C4-2B (cell line): ENCODE measurements at regions not wholly inside any gene's neighbourhood (a gene's known extent, or its start where the extent isn't known, plus 50 kb on each side); places are given as distances from the start of the nearest gene placed in this dataset.

Source experiments
- ZFX ChIP-seq: fragments of 450-650 bp; IDR thresholded peaks from 2 replicates; pipeline ENCODE4 v1.6.1; 2017
- TF ChIP-seq, protein P1 (sequence below): fragments of 450-650 bp; conservative IDR thresholded peaks from 2 replicates; pipeline ENCODE4 v1.5.1; 2017; ENCODE audit warnings: mild to moderate bottlenecking

GRCh38 chr7:41567031-41567730, 135.7 kb downstream of the INHBA start:
- TF ChIP-seq, protein P1, sequence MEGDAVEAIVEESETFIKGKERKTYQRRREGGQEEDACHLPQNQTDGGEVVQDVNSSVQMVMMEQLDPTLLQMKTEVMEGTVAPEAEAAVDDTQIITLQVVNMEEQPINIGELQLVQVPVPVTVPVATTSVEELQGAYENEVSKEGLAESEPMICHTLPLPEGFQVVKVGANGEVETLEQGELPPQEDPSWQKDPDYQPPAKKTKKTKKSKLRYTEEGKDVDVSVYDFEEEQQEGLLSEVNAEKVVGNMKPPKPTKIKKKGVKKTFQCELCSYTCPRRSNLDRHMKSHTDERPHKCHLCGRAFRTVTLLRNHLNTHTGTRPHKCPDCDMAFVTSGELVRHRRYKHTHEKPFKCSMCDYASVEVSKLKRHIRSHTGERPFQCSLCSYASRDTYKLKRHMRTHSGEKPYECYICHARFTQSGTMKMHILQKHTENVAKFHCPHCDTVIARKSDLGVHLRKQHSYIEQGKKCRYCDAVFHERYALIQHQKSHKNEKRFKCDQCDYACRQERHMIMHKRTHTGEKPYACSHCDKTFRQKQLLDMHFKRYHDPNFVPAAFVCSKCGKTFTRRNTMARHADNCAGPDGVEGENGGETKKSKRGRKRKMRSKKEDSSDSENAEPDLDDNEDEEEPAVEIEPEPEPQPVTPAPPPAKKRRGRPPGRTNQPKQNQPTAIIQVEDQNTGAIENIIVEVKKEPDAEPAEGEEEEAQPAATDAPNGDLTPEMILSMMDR: no peak
- no peak for TF ChIP-seq ZFX
